ENCODE measurements at regions not wholly inside any gene's neighbourhood (a gene's known extent, or its start where the extent isn't known, plus 50 kb on each side); places are given as distances from the start of the nearest gene placed in this dataset.

- in situ Hi-C loops (cut with HindIII; ENCODE audit: low sequenced_read_pairs), result no loop called here
- H3K4me3 ChIP-seq (ENCODE audit: low read depth, low read length), result no peak overlapping the region
- no peak for TF ChIP-seq CTCF (IDR thresholded peaks at IDR 0.05; ENCODE audit: low read depth, low read length, missing control alignments)
- DNase-seq (ENCODE audit: low read depth), result no peak
Observed at GRCh38 chr3:95277613-95278012, 1214.8 kb downstream of the NSUN3 start.

GRCh38 chr3:95280711-95281352, 1218.0 kb downstream of the NSUN3 start:
- in situ Hi-C loops (cut with HindIII; ENCODE audit: low sequenced_read_pairs), result no loop called here
- TF ChIP-seq CTCF (IDR thresholded peaks at IDR 0.05; ENCODE audit: low read depth, low read length, missing control alignments), result no peak
- H3K4me3 ChIP-seq (ENCODE audit: low read depth, low read length), result no peak overlapping the region
- no peak for DNase-seq (ENCODE audit: low read depth)

- no peak for TF ChIP-seq CTCF (IDR thresholded peaks at IDR 0.05; ENCODE audit: low read depth, low read length, missing control alignments)
- no peak overlapping the region for H3K4me3 ChIP-seq (ENCODE audit: low read depth, low read length)
- in situ Hi-C loops (cut with HindIII; ENCODE audit: low sequenced_read_pairs), result no loop called here
- no peak for DNase-seq (ENCODE audit: low read depth)
Observed at GRCh38 chr3:95289295-95289694, 1226.4 kb downstream of the NSUN3 start.

GRCh38 chr3:95297581-95297980, 1234.7 kb downstream of the NSUN3 start:
- H3K4me3 ChIP-seq (ENCODE audit: low read depth, low read length), result no peak overlapping the region
- DNase-seq (ENCODE audit: low read depth), result no peak
- no peak for TF ChIP-seq CTCF (IDR thresholded peaks at IDR 0.05; ENCODE audit: low read depth, low read length, missing control alignments)
- in situ Hi-C loops (cut with HindIII; ENCODE audit: low sequenced_read_pairs), result no loop called here

GRCh38 chr3:95302044-95302443, 1239.2 kb downstream of the NSUN3 start:
- DNase-seq (ENCODE audit: low read depth), result peak; percentile 11
- TF ChIP-seq CTCF (IDR thresholded peaks at IDR 0.05; ENCODE audit: low read depth, low read length, missing control alignments), result no peak
- H3K4me3 ChIP-seq (ENCODE audit: low read depth, low read length), result no peak overlapping the region
- in situ Hi-C loops (cut with HindIII; ENCODE audit: low sequenced_read_pairs), result no loop called here

- no peak for TF ChIP-seq CTCF (IDR thresholded peaks at IDR 0.05; ENCODE audit: low read depth, low read length, missing control alignments)
- in situ Hi-C loops (cut with HindIII; ENCODE audit: low sequenced_read_pairs), result no loop called here
- no peak for DNase-seq (ENCODE audit: low read depth)
- no peak overlapping the region for H3K4me3 ChIP-seq (ENCODE audit: low read depth, low read length)
Observed at GRCh38 chr3:95310560-95310959, 1247.7 kb downstream of the NSUN3 start.

Data from astrocyte of the cerebellum (primary cell).